WTC11 (cell line): ENCODE measurements at regions not wholly inside any gene's neighbourhood (a gene's known extent, or its start where the extent isn't known, plus 50 kb on each side); places are given as distances from the start of the nearest gene placed in this dataset.
A peak's percentile ranks its signal among the peaks of the same experiment; 100 is the strongest.

Experiments
- ATAC-seq: fragments of 200-7000 bp; cut with Tn5 transposase; 2 replicates; pipeline ENCODE4 v1.10.0; 2021; ENCODE audit warnings: mild to moderate bottlenecking, moderate library complexity
- CTCF ChIA-PET: fragments of 300-600 bp; sonication (Branson Sonifier 250); formaldehyde crosslinking; loops from one replicate; lab custom pipeline; 2021; ENCODE audit warnings: antibody characterized with exemption; lab: Charles Lee
- POLR2A ChIA-PET: fragments of 350-600 bp; sonication (Branson Sonifier 250); formaldehyde crosslinking; loops from one replicate; lab custom pipeline; 2021; ENCODE audit warnings: antibody characterized with exemption; lab: Charles Lee
- DNase-seq: peaks from one replicate; pipeline ENCODE4 v3.0.0; 2021; ENCODE audit warnings: low spot score
- H3K27ac Mint-ChIP-seq: 2 replicates; pipeline ENCODE4 v1.8.0; 2021; ENCODE audit warnings: mixed read lengths
- H3K27me3 Mint-ChIP-seq: 2 replicates; pipeline ENCODE4 v1.8.0; 2021; ENCODE audit warnings: low read depth, mild to moderate bottlenecking, moderate library complexity, mixed read lengths
- H3K36me3 Mint-ChIP-seq: 2 replicates; pipeline ENCODE4 v1.8.0; 2021; ENCODE audit warnings: mixed read lengths
- H3K4me1 Mint-ChIP-seq: 2 replicates; pipeline ENCODE4 v1.8.0; 2022; ENCODE audit warnings: mixed read lengths
- H3K4me3 Mint-ChIP-seq: 2 replicates; pipeline ENCODE4 v1.8.0; 2021; ENCODE audit warnings: mild to moderate bottlenecking, moderate library complexity, mixed read lengths
- H3K9me3 Mint-ChIP-seq: 2 replicates; pipeline ENCODE4 v1.8.0; 2021; ENCODE audit warnings: mixed read lengths
- ATF1 ChIP-seq: sonication (generic); formaldehyde crosslinking; IDR thresholded peaks from 2 replicates; pipeline ENCODE4 v1.8.1; 2023; ENCODE audit warnings: mild to moderate bottlenecking, moderate library complexity, missing genetic modification reagents
- ATF2 ChIP-seq: sonication (generic); formaldehyde crosslinking; IDR thresholded peaks from 2 replicates; pipeline ENCODE4 v1.8.1; 2022; ENCODE audit warnings: low read depth, missing genetic modification reagents, borderline replicate concordance
- CREB1 ChIP-seq: sonication (generic); formaldehyde crosslinking; IDR thresholded peaks from 2 replicates; pipeline ENCODE4 v1.8.0; 2023; ENCODE audit warnings: mild to moderate bottlenecking, missing genetic modification reagents
- ETV6 ChIP-seq: sonication (generic); formaldehyde crosslinking; IDR thresholded peaks from 2 replicates; pipeline ENCODE4 v1.8.1; 2022; ENCODE audit warnings: mild to moderate bottlenecking, missing genetic modification reagents
- HMGXB4 ChIP-seq: sonication (generic); formaldehyde crosslinking; IDR thresholded peaks from 2 replicates; pipeline ENCODE4 v1.8.1; 2023; ENCODE audit warnings: mild to moderate bottlenecking, moderate library complexity, missing genetic modification reagents
- KAT7 ChIP-seq: sonication (generic); formaldehyde crosslinking; IDR thresholded peaks from 2 replicates; pipeline ENCODE4 v1.8.1; 2023; ENCODE audit warnings: missing genetic modification reagents, mild to moderate bottlenecking, borderline replicate concordance
- SMAD4 ChIP-seq: sonication (generic); formaldehyde crosslinking; IDR thresholded peaks from 2 replicates; pipeline ENCODE4 v1.8.0; 2022; ENCODE audit warnings: mild to moderate bottlenecking, missing genetic modification reagents
- TEAD1 ChIP-seq: sonication (generic); formaldehyde crosslinking; IDR thresholded peaks from 2 replicates; pipeline ENCODE4 v1.8.0; 2022; ENCODE audit warnings: mild to moderate bottlenecking, missing genetic modification reagents
- ZNF138 ChIP-seq: sonication (generic); formaldehyde crosslinking; conservative IDR thresholded peaks from 2 replicates; pipeline ENCODE4 v1.8.1; 2022; ENCODE audit warnings: mild to moderate bottlenecking, moderate library complexity, missing genetic modification reagents
- ZNF232 ChIP-seq: sonication (generic); formaldehyde crosslinking; IDR thresholded peaks from 2 replicates; pipeline ENCODE4 v1.8.0; 2022; ENCODE audit warnings: mild to moderate bottlenecking, missing genetic modification reagents
- TF ChIP-seq, protein P1 (sequence below): sonication (generic); formaldehyde crosslinking; IDR thresholded peaks from 2 replicates; pipeline ENCODE4 v1.8.1; 2022; ENCODE audit warnings: low read depth, mild to moderate bottlenecking, moderate library complexity, missing genetic modification reagents, borderline replicate concordance
- TF ChIP-seq, protein P2 (sequence below): sonication (generic); formaldehyde crosslinking; IDR thresholded peaks from 2 replicates; pipeline ENCODE4 v1.8.1; 2023; ENCODE audit warnings: mild to moderate bottlenecking, missing genetic modification reagents, moderate library complexity
- TF ChIP-seq, protein P3 (sequence below): sonication (generic); formaldehyde crosslinking; conservative IDR thresholded peaks from 2 replicates; pipeline ENCODE4 v1.8.1; 2023; ENCODE audit warnings: mild to moderate bottlenecking, low read depth, missing genetic modification reagents, moderate library complexity
- TF ChIP-seq, protein P4 (sequence below): sonication (generic); formaldehyde crosslinking; IDR thresholded peaks from 2 replicates; pipeline ENCODE4 v1.8.0; 2022; ENCODE audit warnings: missing genetic modification reagents

GRCh38 chr2:167759531-167759930 is 487.9 kb downstream of the STK39 start (continued):
- TF ChIP-seq, protein P1, sequence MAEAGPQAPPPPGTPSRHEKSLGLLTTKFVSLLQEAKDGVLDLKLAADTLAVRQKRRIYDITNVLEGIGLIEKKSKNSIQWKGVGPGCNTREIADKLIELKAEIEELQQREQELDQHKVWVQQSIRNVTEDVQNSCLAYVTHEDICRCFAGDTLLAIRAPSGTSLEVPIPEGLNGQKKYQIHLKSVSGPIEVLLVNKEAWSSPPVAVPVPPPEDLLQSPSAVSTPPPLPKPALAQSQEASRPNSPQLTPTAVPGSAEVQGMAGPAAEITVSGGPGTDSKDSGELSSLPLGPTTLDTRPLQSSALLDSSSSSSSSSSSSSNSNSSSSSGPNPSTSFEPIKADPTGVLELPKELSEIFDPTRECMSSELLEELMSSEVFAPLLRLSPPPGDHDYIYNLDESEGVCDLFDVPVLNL: no peak
- no peak for TF ChIP-seq CREB1 (CRISPR knock-in tag)
- TF ChIP-seq HMGXB4: no peak
- TF ChIP-seq ZNF232: no peak
- TF ChIP-seq ZNF138 (CRISPR knock-in tag): no peak
- TF ChIP-seq SMAD4 (CRISPR knock-in tag): no peak
- TF ChIP-seq, protein P2, sequence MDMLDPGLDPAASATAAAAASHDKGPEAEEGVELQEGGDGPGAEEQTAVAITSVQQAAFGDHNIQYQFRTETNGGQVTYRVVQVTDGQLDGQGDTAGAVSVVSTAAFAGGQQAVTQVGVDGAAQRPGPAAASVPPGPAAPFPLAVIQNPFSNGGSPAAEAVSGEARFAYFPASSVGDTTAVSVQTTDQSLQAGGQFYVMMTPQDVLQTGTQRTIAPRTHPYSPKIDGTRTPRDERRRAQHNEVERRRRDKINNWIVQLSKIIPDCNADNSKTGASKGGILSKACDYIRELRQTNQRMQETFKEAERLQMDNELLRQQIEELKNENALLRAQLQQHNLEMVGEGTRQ (CRISPR knock-in tag): no peak
- TF ChIP-seq KAT7 (CRISPR knock-in tag): no peak
- TF ChIP-seq, all 79 proteins: peak for 0

GRCh38 chr2:167758292-167758691 is 489.1 kb downstream of the STK39 start:
- Mint-ChIP-seq H3K27ac (peak overlapping the region; percentile 90), H3K36me3 (no peaks in the 10 kb centered on the region), H3K9me3 (no peaks in the 10 kb centered on the region)

DNA sequence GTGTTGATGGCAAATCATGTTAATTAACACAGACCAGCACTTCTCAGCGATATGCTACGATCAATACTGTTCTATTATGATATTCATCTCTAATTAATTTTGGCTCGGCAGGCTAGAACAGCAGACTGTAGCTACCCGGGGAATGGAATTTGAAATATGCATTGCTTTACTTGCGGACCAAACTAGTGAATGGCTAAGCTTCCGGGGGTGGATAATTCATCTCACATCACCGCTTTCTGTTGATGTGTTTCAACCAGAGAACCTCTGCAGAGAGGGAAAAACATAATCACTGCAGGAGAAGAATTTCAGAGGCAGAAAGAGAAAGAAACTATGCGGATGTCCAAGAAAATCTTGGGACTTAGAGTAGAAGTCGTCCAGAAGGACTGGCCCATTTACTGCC is 490.9 kb downstream of the STK39 start:
- Mint-ChIP-seq H3K27me3 (no peaks in the 10 kb centered on the region), H3K27ac (peak overlapping the region; percentile 92), H3K4me3 (no peak overlapping the region), H3K36me3 (no peaks in the 10 kb centered on the region), H3K4me1 (peaks cover 80% of the 10 kb centered on the region), H3K9me3 (no peaks in the 10 kb centered on the region)
- ChIA-PET POLR2A (interaction anchor here (1.0 kb wide), 1 partner anchor 16 kb away, joined by 3 read pairs; no protein-coding TSS in a partner anchor), CTCF (interaction anchor here (0.7 to 2.8 kb wide), 3 partner anchors 19 to 362 kb away, joined by 3 to 7 read pairs (median 4); no protein-coding TSS in a partner anchor)
- TF ChIP-seq, protein P3, sequence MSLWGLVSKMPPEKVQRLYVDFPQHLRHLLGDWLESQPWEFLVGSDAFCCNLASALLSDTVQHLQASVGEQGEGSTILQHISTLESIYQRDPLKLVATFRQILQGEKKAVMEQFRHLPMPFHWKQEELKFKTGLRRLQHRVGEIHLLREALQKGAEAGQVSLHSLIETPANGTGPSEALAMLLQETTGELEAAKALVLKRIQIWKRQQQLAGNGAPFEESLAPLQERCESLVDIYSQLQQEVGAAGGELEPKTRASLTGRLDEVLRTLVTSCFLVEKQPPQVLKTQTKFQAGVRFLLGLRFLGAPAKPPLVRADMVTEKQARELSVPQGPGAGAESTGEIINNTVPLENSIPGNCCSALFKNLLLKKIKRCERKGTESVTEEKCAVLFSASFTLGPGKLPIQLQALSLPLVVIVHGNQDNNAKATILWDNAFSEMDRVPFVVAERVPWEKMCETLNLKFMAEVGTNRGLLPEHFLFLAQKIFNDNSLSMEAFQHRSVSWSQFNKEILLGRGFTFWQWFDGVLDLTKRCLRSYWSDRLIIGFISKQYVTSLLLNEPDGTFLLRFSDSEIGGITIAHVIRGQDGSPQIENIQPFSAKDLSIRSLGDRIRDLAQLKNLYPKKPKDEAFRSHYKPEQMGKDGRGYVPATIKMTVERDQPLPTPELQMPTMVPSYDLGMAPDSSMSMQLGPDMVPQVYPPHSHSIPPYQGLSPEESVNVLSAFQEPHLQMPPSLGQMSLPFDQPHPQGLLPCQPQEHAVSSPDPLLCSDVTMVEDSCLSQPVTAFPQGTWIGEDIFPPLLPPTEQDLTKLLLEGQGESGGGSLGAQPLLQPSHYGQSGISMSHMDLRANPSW (CRISPR knock-in tag): no peak
- TF ChIP-seq TEAD1 (CRISPR knock-in tag) (peak; percentile 19; the same call in 1 of the 2 replicates), ATF2 (CRISPR knock-in tag) (no peak)
- ATAC-seq: peak; percentile 71
- no peak for DNase-seq

More at GRCh38 chr2:167758292-167758691, 489.1 kb downstream of the STK39 start:
- TF ChIP-seq, protein P4, sequence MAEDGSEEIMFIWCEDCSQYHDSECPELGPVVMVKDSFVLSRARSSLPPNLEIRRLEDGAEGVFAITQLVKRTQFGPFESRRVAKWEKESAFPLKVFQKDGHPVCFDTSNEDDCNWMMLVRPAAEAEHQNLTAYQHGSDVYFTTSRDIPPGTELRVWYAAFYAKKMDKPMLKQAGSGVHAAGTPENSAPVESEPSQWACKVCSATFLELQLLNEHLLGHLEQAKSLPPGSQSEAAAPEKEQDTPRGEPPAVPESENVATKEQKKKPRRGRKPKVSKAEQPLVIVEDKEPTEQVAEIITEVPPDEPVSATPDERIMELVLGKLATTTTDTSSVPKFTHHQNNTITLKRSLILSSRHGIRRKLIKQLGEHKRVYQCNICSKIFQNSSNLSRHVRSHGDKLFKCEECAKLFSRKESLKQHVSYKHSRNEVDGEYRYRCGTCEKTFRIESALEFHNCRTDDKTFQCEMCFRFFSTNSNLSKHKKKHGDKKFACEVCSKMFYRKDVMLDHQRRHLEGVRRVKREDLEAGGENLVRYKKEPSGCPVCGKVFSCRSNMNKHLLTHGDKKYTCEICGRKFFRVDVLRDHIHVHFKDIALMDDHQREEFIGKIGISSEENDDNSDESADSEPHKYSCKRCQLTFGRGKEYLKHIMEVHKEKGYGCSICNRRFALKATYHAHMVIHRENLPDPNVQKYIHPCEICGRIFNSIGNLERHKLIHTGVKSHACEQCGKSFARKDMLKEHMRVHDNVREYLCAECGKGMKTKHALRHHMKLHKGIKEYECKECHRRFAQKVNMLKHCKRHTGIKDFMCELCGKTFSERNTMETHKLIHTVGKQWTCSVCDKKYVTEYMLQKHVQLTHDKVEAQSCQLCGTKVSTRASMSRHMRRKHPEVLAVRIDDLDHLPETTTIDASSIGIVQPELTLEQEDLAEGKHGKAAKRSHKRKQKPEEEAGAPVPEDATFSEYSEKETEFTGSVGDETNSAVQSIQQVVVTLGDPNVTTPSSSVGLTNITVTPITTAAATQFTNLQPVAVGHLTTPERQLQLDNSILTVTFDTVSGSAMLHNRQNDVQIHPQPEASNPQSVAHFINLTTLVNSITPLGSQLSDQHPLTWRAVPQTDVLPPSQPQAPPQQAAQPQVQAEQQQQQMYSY (CRISPR knock-in tag): peak; percentile 88
- TF ChIP-seq ATF1 (CRISPR knock-in tag) (no peak), ETV6 (no peak)
- TF ChIP-seq, all 79 proteins: peak for 1
- ATAC-seq (peak; percentile 71), DNase-seq (peak; percentile 19)
- no peaks in the 10 kb centered on the region for H3K27me3 Mint-ChIP-seq
- no peak overlapping the region for H3K4me3 Mint-ChIP-seq
- peaks cover 76% of the 10 kb centered on the region for H3K4me1 Mint-ChIP-seq
- CTCF ChIA-PET: interaction anchor here (2.8 kb wide), 1 partner anchor 87 kb away, joined by 7 read pairs; no protein-coding TSS in a partner anchor
- POLR2A ChIA-PET: no interaction called here
